GM21786 (cell line): ENCODE measurements at regions not wholly inside any gene's neighbourhood (a gene's known extent, or its start where the extent isn't known, plus 50 kb on each side); places are given as distances from the start of the nearest gene placed in this dataset.
A peak's percentile ranks its signal among the peaks of the same experiment; 100 is the strongest.
"Not testable (repeated sequence)": the region's sequence is repeated elsewhere in the genome, so short reads cannot be mapped to it uniquely, and the experiment has no call there.

Experiments used
- ATAC-seq: cut with Tn5 transposase; IDR thresholded peaks from one replicate; pipeline ENCODE4 v1.9.1; 2021; ENCODE audit not compliant: unreplicated experiment

DNA sequence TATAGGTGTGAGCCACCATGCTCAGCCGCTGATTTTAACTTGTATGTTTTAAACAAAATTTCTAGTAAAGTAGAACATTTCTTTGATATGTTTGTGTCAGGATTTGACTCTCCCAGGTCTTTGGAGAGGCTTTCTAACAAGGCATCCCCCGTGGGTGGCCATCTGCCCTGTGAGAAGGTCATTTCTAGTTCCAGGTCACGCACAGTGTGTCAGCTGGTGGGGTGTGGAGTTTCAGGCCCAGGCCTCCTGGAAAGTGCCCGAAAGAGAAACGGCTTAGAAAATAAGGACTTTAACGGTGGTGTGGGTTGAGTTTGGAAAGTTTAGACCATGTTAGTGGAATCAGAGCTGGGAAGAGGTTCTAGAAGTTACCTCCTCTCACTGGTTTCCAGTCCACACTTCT is 61.0 kb downstream of the SPDYE17 start:
- not testable (repeated sequence) for ATAC-seq

DNA sequence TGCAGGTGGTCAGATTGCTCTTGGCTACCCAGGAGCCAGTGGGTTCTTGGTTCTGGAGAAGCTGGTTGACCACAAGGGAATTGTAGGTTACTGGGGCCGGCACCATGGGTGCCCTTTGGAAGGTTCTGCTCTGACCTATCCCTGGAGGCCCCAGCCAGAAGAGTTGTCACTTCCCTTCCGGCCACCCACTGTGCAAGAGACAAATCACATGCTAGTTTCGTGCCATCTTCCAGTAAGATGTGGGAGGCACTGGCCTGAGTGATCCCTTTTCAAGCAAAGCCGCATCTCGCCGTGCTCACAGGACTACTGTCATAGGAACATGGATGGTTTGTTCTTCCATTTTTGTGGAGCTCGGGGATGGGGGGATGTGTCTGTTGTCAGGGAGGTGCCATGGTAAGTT is 62.3 kb downstream of the SPDYE17 start:
- ATAC-seq, result not testable (repeated sequence)

DNA sequence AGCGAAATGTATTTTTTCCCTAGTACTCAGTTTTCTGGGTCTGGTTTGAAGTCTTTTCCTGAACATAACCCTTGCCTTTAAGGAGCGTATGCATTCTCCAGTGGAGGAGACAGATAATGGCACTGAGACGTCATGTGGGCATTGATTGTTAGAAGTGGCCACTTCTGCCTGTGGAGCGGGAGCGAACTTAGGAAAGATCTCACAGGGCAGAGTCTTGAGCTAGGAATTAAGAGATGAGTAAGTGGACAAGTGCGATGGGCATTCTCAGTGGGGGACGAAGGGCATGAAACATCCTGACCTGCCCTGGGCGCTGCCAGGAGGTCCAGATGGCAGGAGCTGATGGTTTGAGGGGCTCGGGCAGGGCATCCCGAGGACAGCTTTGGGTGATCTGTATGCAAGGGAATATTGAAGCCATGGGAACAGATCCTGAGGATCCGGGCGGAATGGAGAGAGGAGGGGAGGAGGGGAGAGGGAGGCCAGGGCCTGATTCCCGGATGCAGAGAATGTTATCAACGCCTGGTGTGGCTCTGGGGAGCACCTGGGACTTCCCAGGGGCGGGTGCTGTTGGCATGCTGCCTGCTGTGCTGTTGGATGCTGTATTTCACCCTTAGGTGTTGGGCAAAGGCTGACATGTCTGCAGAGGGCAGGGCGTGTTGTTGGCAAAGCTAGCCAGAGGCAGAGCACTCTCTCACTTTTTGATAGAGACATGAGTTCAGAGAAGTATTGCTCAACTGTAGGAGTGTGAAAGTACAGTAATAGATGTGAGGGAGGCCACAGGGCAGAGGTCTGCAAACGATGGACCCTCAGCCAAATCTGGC is 66.2 kb downstream of the SPDYE17 start:
- ATAC-seq, result not testable (repeated sequence)

DNA sequence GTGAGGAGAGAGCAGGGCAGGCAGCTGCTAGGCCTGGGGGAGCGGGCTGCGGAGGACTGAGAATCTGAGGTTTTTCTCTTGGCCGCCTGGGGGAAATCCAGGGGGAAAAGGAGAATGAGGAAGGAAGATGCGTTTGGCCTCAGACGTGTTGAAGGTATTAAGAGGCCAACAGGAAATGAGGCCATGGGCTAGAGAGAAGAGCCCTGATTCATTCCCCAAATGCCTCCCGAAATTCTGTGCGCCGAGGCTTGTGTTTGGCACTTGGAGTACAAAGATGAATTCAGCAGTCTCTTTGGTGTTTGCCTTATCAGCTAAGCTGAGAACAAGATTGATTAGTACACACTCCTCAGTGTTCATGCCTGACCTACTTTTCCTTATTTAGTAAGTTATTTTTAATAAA is 68.1 kb downstream of the SPDYE17 start:
- ATAC-seq, result not testable (repeated sequence)

DNA sequence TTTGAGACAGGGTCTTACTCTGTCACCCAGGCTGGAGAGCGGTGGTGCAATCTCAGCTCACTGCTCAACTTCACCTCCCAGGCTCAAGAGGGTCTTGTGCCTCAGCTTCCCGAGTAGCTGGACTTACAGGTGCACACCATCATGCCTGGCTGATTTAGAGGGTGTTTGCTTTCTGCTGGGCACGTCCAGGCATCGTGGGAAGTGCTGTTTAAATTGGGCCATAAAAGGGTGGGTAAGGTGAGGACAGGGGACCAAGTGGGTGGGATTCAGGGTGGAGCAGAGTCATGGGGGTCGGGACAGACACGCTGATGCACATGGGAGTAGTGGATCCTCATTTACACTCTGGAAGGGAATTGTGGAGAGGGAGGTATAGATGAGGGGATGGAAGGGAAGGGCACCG is 69.1 kb downstream of the SPDYE17 start:
- not testable (repeated sequence) for ATAC-seq

DNA sequence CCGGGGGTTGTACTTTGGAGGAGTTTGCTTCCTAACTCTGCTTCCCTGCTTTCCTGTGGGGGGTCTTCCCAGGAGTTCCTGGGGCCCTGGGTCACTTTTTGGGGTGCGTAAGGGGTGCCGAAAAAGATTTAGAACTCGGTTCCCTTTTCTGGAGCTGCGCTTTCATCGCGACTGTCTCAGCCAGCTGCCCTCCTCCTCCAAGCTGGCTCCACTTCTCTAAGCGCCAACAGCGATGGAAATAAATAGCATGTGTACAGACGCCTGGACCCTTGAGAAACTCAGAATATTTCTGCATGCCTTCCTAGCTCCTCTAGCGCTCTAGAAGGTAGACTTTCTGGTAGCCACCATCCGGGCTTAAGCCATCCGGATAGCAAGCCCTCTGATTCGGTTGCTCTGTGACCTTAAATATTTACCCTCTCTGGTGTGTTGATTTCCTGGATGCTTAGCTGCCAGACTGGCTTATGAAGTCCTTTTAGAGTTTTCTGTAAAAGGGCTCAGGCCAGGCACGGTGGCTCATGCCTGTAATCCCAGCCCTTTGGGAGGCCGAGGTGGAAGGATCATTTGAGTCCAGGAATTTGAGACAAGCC is 71.7 kb downstream of the SPDYE17 start:
- not testable (repeated sequence) for ATAC-seq

DNA sequence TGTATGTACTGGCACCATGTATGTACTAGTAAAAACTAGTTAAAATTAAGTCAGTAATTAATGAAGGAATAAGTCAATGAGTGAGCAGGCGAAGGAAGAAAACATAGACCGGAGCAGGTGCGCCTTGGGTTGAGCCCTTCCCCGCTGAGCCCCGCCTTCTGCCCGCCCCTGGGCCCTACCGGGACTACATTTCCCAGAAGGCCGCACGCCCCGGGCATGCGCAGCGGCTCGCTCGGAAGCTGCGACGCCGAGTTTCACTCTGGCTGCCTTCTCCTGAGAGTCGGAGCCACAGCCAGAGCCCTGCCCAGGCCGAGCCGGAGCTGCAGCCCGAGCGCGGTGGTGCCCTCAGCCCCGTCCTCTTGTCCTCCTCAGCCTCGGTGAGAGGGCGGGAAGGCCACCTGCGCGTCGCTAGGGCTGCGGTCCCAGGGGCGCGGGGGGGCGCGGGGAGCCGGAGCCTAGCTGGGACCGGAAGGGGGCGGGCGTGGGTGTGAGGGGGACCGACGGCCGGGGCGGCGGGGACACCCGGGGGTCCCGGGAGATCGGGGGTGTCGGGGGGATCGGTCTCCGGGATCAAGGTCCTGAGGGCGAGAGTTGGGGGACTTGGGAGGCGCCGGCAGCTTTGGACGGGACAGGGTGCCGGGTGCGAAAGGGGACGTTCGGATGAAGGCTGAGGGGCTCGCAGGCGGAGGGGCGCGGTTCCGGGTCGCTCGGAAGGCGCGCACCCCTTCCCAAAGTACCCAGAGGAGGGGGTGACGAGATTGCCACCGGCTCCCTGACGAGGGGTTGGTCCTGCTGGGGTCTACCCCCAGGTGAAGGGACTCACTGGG is 72.4 kb downstream of the SPDYE17 start:
- ATAC-seq, result peak; percentile 96

DNA sequence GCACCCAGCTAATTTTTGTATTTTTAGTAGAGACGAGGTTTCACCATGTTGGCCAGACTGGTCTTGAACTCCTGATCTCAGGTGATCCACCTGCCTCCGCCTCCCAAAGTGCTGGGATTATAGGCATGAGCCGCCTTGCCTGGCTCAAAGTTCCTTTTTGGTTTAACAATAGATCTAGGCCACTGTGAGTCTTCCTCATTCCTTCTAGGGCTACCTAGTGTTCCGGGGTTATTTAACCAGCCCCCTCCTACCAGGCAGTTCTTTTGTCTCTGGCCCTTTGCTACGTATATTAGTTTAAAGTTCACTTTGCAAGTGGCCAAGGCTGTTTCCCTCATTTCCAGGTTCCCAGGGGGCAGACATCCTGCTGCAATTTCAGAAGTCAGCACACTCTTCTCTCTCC is 75.6 kb downstream of the SPDYE17 start:
- not testable (repeated sequence) for ATAC-seq

DNA sequence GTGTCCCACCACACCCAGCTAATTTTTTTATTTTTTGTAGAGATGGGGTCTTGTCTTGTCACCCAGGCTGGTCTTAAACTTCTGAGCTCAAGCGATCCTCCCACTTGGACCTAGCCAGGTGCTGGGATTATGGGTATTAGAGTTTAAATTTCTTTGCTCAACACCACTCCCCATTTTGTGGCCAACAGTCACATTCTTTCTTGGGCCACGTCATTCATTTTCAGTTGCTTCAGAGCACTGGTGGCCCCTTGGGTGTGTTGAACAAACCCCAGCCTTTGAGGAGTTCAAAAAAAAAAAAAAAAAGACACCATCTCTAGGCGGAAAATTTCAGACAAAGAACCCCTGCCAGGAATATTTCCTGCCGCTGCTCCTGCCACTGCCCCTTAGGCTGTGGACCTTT is 77.0 kb downstream of the SPDYE17 start:
- not testable (repeated sequence) for ATAC-seq

DNA sequence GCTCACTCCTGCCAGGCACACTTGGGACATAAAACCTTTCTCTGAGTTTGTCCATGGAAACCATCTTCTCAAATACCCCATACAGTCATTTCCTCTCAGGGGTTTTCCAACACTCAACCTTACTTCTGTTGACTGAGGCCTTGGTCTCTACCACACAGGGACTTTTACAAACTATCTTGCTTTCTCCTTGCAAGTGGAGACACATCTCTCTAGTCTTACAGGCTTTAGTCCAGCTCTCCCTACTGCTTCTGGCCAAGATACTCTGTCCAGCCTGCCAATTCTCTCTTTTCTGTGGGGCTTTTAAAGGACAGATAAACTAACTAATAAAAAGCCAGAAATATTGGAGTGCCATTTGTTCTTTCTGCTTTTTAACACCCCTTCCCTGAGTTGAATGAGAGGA is 87.6 kb downstream of the SPDYE17 start:
- peak; percentile 72 for ATAC-seq

DNA sequence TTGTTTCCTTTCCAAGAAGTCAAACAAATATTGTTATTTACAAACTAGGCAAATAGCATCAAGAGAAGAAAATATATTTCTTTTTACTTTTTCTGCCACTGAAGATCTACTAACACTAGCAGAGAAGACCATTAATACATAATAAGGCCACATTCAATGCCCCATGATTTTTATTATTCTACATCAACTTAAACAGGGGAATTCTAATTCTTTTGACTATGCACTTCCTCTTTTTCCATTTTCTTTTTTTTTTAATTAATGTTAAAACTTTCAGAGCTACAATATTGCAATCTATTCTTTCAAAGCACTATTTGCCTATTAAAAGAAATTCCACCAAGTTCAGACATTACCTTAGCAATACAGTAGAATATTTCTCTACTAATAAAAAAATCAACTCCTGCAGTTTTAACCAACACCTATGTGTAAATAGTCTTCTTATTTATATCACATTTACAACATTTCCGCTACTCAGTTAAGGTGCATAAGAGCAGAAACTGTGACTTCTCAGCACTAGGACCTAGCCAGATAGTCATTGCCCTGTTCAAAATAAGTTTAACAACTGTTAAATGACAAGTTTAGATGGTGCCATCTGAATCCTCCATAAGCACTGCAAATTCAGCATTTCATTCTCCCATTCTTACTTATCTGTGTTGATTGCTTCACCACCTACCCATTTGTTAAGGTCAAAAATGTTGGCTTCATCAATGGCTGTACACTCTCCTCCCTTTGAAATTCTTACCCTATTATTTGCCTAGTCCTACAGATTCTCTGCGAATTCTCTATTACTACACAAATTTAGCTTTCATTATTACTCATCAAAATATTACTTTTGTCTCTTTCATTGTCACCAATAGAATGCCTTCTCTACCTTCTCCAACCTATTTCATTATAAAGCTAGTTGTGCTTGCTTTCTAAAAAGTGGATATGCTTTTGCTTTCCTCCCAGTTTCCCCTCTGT is 90.1 kb downstream of the SPDYE17 start:
- peak; percentile 36 for ATAC-seq

DNA sequence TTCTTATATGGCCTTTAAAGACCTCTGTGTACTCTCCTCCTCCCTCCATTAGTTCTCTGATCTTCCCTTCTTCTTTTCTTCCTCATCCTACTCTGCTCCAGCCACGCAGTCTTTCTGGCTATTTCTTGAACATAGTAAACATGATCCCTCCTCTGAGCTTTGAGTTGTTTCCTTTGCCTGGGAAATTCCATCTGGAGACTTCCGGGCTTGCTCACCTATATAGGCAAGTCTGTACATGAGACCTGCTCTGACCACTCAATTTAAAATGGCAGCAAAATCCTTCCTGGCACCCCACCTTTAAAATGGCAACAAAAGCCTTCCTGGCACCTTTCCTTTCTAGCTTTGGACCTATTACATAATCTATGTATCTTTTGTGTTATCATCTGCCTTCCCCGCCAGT is 94.4 kb downstream of the SPDYE17 start:
- ATAC-seq, result not testable (repeated sequence)

DNA sequence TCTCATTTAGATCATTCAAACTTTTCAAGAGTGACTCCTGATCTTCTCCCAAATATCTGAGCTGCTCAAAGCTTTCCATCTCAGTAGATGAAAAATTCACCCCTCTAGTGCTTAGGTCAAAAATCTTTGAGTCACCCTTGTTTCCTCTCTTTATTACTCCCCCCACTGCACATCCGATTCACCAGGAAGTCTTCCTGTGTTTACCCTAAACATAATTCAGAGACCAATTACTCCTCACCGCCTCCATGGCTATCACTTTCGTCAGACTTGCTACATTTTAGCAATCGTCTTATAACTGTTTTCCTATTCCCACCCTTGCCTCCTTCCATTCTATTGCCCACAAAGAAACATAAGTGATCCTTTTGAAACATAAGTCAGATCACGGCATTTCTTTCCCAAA is 94.8 kb downstream of the SPDYE17 start:
- not testable (repeated sequence) for ATAC-seq

DNA sequence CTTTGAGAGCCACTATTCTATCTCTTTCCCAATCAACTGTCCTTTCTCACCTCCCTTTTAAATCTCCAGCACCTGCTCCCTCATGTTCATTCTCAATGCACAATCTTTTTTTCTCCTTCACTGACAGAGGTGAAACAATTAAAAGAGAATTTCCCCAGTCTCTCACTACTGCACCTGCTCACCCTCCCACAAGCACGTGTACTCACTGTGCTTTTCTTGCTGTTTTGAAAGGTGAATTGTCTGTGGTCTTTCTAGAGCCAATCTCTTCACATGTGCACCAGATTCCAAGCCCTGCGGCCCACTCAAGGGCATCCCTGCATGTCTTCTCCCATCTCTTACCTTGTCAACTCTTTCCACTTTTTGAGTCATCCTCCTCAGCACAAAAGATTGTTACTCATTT is 95.8 kb downstream of the SPDYE17 start:
- peak; percentile 42 for ATAC-seq

DNA sequence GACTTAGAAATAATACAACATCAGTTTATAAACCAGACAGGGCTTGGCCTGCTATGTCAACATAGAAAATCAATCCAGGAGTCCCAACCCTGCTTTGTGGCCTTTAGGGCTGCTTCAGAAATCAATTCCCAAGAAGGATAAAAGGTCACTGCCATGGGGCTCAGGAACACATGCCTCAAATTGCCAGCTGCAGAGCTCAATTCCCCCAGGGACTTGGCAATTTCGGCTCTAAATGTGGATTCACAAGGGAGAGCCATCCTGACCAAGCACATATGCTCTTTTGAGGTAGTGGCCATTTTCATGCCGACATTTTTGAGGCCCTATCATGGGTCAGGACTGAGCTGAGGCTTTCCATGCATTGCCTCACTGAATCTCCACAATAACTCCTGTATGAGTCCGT is 97.5 kb downstream of the SPDYE17 start:
- ATAC-seq, result not testable (repeated sequence)

DNA sequence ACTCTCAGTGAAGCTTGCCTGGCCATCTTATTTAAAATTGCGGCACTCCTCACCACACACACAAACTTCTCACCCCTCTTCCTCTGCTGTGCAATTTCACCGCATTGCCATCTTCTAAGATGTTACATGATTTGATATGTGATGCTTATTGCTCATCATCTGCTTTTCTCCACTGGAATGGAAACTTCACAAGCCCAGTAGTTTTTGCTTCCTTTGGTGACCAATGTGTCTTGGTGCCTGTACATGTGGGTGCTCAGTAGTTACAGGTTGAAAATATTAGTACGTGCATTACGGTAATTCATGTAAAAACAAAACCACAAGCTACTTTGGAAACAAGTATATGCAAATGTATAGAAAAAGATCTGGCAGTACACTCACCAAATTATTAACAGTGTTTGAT is 99.2 kb downstream of the SPDYE17 start:
- ATAC-seq, result peak; percentile 65

DNA sequence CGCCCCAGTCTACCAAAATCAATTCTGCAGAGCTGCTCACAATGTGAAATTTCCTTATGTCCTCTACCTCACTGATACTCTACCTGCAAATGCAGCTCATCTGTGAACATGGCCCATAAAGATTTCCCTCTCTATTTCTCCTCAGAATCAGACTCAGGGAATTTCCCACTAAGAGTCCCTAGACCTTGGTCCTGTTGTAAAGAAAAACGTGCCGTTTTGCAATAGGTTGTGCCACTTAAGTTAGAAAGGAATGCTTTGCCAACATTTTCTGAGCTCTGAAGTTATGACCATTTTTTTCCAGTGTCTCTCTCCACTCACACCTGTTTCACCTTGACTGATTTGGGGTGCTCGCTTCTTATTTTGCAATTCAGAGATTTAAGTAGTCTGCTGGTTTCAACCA is 100.7 kb downstream of the SPDYE17 start:
- ATAC-seq, result not testable (repeated sequence)

DNA sequence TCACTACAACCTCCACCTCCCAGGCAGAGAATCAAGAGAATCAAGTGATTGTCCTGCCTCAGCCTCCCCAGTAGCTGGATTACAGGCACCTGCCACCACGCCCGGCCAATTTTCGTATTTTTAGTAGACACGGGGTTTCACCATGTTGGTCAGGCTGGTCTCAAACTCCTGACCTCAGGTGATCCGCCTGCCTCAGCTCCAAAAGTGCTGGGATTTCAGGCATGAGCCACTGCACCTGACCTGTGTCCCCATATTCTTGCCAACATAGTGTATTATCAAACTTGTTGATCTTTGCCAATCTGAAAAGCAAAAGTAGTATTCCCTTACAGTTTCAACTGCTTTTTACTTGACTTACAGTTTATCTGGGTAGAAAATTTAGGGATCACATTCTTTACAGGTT is 101.7 kb downstream of the SPDYE17 start:
- ATAC-seq, result not testable (repeated sequence)

DNA sequence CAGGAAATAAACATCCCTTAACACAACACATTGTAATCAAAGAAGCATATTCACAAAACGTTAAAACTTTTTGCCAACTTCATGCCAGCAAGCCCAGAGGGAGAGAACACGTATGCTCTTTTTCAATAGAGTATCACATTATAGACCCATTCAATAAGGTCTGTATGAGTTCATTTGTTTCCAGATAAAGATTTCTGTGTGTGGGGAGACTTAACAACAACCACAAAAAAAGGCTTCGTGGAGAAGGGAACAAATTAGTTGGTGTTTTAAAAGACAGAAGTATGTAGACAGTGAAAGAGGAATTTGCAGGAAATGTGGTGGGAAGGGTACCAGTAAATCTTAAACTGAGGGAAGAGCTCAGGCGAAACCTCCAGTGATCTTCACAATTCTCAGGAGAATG is 103.4 kb downstream of the SPDYE17 start:
- not testable (repeated sequence) for ATAC-seq

DNA sequence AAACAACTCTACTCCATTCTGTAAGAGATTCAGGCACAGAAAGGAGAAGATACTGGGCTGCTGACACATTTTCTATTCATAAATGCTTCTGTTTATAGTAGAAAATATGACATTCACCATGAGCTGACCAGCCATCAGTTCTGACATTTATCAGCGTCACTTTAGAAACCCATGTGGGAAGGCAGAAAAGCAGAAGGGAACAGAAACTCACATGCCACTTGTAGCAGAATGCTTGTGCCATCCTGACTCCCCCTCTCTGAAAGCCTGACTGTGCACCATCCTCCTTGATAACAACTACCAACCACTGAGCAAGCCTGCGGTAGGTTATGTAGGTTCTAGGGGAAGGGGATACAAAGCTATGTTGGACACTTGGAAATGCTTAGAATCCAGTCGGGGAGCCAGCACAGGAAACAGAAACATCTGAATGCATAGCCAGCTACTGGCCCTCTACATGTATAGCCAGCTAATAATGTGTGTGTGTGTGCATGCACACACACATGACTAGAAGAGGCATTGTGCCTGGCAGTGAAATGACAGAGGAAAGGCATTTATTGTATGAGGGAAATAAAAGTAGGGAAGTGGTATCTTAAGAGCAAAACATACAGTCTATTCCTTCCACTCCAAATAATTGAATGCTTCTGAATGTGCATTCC is 104.3 kb downstream of the SPDYE17 start:
- peak; percentile 90 for ATAC-seq
